B cell (primary cell): ENCODE measurements at regions not wholly inside any gene's neighbourhood (a gene's known extent, or its start where the extent isn't known, plus 50 kb on each side); places are given as distances from the start of the nearest gene placed in this dataset.

Experiments used
- ATAC-seq: fragments of 200-7000 bp; cut with Tn5 transposase; one replicate; pipeline ENCODE4 v1.10.0; 2021; ENCODE audit warnings: low read depth, mild to moderate bottlenecking, moderate number of reproducible peaks, moderate library complexity
- CTCF ChIA-PET: fragments of 350-600 bp; sonication (Branson Sonifier 250); formaldehyde crosslinking; loops from one replicate; lab custom pipeline; 2021; ENCODE audit warnings: antibody characterized with exemption, inconsistent platforms; lab: Charles Lee
- POLR2A ChIA-PET: fragments of 350-600 bp; sonication (Branson Sonifier 250); formaldehyde crosslinking; loops from one replicate; lab custom pipeline; 2021; ENCODE audit warnings: antibody characterized with exemption; lab: Charles Lee
- DNase-seq: peaks from one replicate; pipeline ENCODE4 v3.0.0; 2013
- H2AFZ ChIP-seq: 2 replicates; pipeline ENCODE4 v1.6.1; 2012; ENCODE audit warnings: mild to moderate bottlenecking, low read depth, low read length; ENCODE audit not compliant: insufficient read depth, poor library complexity, severe bottlenecking
- H3K27ac ChIP-seq, 2 donors: 1 replicate in 1 of 2; 2 replicates in 1 of 2; pipeline ENCODE4 v1.5.1; 2012 to 2013; ENCODE audit warnings: low read length in 2 of 2, mild to moderate bottlenecking in 2 of 2, moderate library complexity in 1 of 2
- H3K27me3 ChIP-seq, 4 experiments: fragments of 200-600 bp in 1 of 4; sonication (generic) in 1 of 4; replicated peaks in 1 of 4; 1 replicate in 2 of 4; 2 replicates in 2 of 4; pipeline versions ENCODE4 v1.6.1 to v1.7.0; 2013 to 2016; ENCODE audit warnings: low read length in 3 of 4, mild to moderate bottlenecking in 2 of 4, mixed read lengths in 1 of 4, moderate library complexity in 1 of 4; ENCODE audit not compliant: insufficient read depth in 4 of 4, control insufficient read depth in 3 of 4; ENCODE audit errors: control extremely low read depth in 1 of 4
- H3K36me3 ChIP-seq, 2 experiments: replicated peaks in 1 of 2; 1 replicate in 1 of 2; 2 replicates in 1 of 2; pipeline versions ENCODE4 v1.6.1 to v1.7.1; 2013; ENCODE audit warnings: low read length in 1 of 2; ENCODE audit not compliant: insufficient read depth in 2 of 2, control insufficient read depth in 1 of 2; ENCODE audit errors: control extremely low read depth in 1 of 2, extremely low read depth in 1 of 2
- H3K4me1 ChIP-seq, 2 donors: fragments of 200-600 bp in 1 of 2; sonication (generic) in 1 of 2; 1 replicate in 1 of 2; 2 replicates in 1 of 2; pipeline versions ENCODE4 v1.5.1 to v1.6.1; 2013 to 2017; ENCODE audit warnings: low read length in 2 of 2; ENCODE audit not compliant: control insufficient read depth in 2 of 2, insufficient read depth in 2 of 2
- H3K4me2 ChIP-seq: replicated peaks from 2 replicates; pipeline ENCODE3; 2012; ENCODE audit warnings: mild to moderate bottlenecking, low read depth, low read length; ENCODE audit not compliant: poor library complexity, severe bottlenecking
- H3K4me3 ChIP-seq, 5 experiments: fragments of 200-600 bp in 1 of 5; sonication (generic) in 1 of 5; 1 replicate in 3 of 5; 2 replicates in 2 of 5; pipeline versions ENCODE4 v1.5.1 to v1.7.0; 2011 to 2016; ENCODE audit warnings: low read length in 4 of 5, mild to moderate bottlenecking in 4 of 5, low read depth in 2 of 5, control low read depth in 1 of 5, moderate library complexity in 1 of 5; ENCODE audit not compliant: insufficient read depth in 1 of 5; ENCODE audit errors: control extremely low read depth in 1 of 5, extremely low read depth in 1 of 5
- H3K79me2 ChIP-seq: fragments of 200-600 bp; sonication (generic); one replicate; pipeline ENCODE4 v1.6.0; 2016; ENCODE audit warnings: low read length; ENCODE audit not compliant: control insufficient read depth, insufficient read depth
- H3K9ac ChIP-seq: fragments of 200-600 bp; sonication (generic); 2 replicates; pipeline ENCODE4 v1.6.1; 2017; ENCODE audit warnings: mild to moderate bottlenecking, low read length, moderate library complexity
- H3K9me3 ChIP-seq, 3 donors: one replicate each; pipeline versions ENCODE4 v1.6.1 to v1.7.1; 2013; ENCODE audit warnings: low read length in 2 of 3; ENCODE audit not compliant: control insufficient read depth in 2 of 3, insufficient read depth in 1 of 3; ENCODE audit errors: control extremely low read depth in 1 of 3
- H4K20me1 ChIP-seq: 2 replicates; pipeline ENCODE4 v1.6.0; 2012; ENCODE audit warnings: mild to moderate bottlenecking, low read length; ENCODE audit not compliant: insufficient read depth, control insufficient read depth, poor library complexity, severe bottlenecking
- H3K27ac Mint-ChIP-seq: one replicate; pipeline ENCODE4 v1.8.0; 2021; ENCODE audit warnings: mixed read lengths
- H3K27me3 Mint-ChIP-seq: one replicate; pipeline ENCODE4 v1.8.0; 2021; ENCODE audit warnings: mixed read lengths
- H3K4me1 Mint-ChIP-seq: one replicate; pipeline ENCODE4 v1.8.0; 2021; ENCODE audit warnings: mixed read lengths
- H3K4me3 Mint-ChIP-seq: one replicate; pipeline ENCODE4 v1.8.0; 2021; ENCODE audit warnings: mixed read lengths
- H3K9me3 Mint-ChIP-seq: one replicate; pipeline ENCODE4 v1.8.0; 2022; ENCODE audit warnings: mixed read lengths; ENCODE audit not compliant: insufficient read depth
- EZH2 ChIP-seq: IDR thresholded peaks from 2 replicates; pipeline ENCODE4 v1.6.1; 2012; ENCODE audit warnings: borderline replicate concordance, low read depth, mild to moderate bottlenecking, moderate library complexity, low read length; ENCODE audit not compliant: insufficient read depth, poor library complexity, severe bottlenecking
- WGBS: methylation state at CpG from one replicate; pipeline ENCODE4 v1.1.5; 2013; ENCODE audit warnings: missing lambda C conversion rate; ENCODE audit not compliant: insufficient coverage; 5-methylcytosine and 5-hydroxymethylcytosine counted together
- intact Hi-C: fragments of 100-400 bp; cut with micrococcal nuclease; formaldehyde crosslinking; loops from one replicate; pipeline ENCODE4 v1.10.0; 2022
- TF ChIP-seq, protein P1 (sequence below): fragments of 200-600 bp; IDR thresholded peaks from one replicate; pipeline ENCODE4 v1.8.0; 2022; ENCODE audit warnings: antibody characterized with exemption, mild to moderate bottlenecking

DNA sequence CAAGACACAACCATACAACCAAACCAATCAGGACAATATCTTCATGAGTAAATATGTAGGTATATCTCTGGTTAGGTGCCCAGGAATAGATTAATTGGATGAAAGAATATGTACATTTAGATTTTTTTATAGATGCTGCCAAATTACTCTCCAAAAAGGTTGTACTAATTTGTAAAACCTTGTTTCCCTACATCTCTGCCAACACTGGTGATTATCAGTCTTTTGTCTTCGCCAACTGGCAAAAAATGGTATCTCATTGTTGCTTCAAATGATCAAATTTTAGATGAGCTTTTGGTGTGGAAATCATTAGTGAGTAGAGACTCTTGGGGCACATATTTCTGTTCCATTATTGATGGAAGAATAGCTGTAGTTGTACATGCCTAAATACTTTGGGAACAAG, 90.7 kb upstream of the ELL2 start:
- no peak overlapping the region for H3K27ac ChIP-seq
- ChIA-PET CTCF (interaction anchor here (0.6 kb wide), 1 partner anchor 133 kb away, joined by 3 read pairs; no protein-coding TSS in a partner anchor), POLR2A (no interaction called here)
- no peaks in the 10 kb centered on the region for H3K4me1 ChIP-seq
- no peak overlapping the region for H3K4me2 ChIP-seq
- Mint-ChIP-seq H3K27me3 (peaks cover 11% of the 10 kb centered on the region), H3K4me3 (no peak overlapping the region), H3K4me1 (no peaks in the 10 kb centered on the region), H3K27ac (no peak overlapping the region), H3K9me3 (peaks cover 6% of the 10 kb centered on the region)
- no peaks in the 10 kb centered on the region for H3K36me3 ChIP-seq
- no peaks in the 10 kb centered on the region for H3K79me2 ChIP-seq
- H3K4me3 ChIP-seq = no peak overlapping the region
- WGBS = 80% methylated on average over 1 of the region's 1 CpG
- no peaks in the 10 kb centered on the region for H4K20me1 ChIP-seq
- intact Hi-C loops = no loop called here
- no peak overlapping the region for H3K9ac ChIP-seq
- ATAC-seq (no peak), DNase-seq (no peak)
- H3K27me3 ChIP-seq = no peaks in the 10 kb centered on the region
- peaks cover 0 to 3% (median 0%) of the 10 kb centered on the region in 3 donors for H3K9me3 ChIP-seq
- no peak overlapping the region for H2AFZ ChIP-seq
- TF ChIP-seq, protein P1, sequence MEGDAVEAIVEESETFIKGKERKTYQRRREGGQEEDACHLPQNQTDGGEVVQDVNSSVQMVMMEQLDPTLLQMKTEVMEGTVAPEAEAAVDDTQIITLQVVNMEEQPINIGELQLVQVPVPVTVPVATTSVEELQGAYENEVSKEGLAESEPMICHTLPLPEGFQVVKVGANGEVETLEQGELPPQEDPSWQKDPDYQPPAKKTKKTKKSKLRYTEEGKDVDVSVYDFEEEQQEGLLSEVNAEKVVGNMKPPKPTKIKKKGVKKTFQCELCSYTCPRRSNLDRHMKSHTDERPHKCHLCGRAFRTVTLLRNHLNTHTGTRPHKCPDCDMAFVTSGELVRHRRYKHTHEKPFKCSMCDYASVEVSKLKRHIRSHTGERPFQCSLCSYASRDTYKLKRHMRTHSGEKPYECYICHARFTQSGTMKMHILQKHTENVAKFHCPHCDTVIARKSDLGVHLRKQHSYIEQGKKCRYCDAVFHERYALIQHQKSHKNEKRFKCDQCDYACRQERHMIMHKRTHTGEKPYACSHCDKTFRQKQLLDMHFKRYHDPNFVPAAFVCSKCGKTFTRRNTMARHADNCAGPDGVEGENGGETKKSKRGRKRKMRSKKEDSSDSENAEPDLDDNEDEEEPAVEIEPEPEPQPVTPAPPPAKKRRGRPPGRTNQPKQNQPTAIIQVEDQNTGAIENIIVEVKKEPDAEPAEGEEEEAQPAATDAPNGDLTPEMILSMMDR = no peak
- TF ChIP-seq EZH2 = no peak

DNA sequence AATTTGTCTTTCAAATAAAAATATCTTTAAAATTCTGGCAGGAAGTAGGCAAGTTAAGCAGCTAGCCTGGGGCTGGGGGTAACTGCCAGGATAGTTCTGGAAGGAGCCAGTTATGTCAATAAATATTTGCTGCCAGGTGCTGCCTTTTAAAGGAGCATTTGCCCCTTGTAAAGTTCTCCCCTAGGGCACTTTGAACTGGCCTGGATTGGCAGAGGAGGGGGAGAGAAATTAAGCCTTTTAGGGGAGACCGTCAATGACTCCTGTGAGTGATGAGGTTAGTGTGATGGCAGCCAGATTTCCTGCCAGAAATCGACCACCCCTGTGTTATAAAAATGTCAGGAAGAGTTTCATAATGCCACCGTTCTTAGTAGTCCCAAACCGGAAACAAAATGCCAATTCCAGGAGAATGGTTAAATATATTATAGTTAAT, 89.8 kb upstream of the ELL2 start:
- Histone ChIP-seq H3K4me2 (no peak overlapping the region), H3K79me2 (no peaks in the 10 kb centered on the region), H3K36me3 (no peaks in the 10 kb centered on the region), H3K27ac (no peak overlapping the region), H3K9ac (no peak overlapping the region), H2AFZ (no peak overlapping the region), H3K9me3 (peaks cover 0 to 3% (median 0%) of the 10 kb centered on the region in 3 donors), H3K4me1 (no peaks in the 10 kb centered on the region), H4K20me1 (no peaks in the 10 kb centered on the region), H3K4me3 (no peak overlapping the region), H3K27me3 (no peaks in the 10 kb centered on the region)
- CTCF ChIA-PET = no interaction called here
- ATAC-seq (no peak), DNase-seq (no peak)
- no peak overlapping the region for H3K4me3 Mint-ChIP-seq
- TF ChIP-seq, protein P1 = no peak
- no peak for TF ChIP-seq EZH2
- H3K4me1 Mint-ChIP-seq = no peaks in the 10 kb centered on the region
- no peak overlapping the region for H3K27ac Mint-ChIP-seq
- intact Hi-C loops = no loop called here
- H3K9me3 Mint-ChIP-seq = peaks cover 6% of the 10 kb centered on the region
- POLR2A ChIA-PET = no interaction called here
- peaks cover 8% of the 10 kb centered on the region for H3K27me3 Mint-ChIP-seq
- WGBS = no CpG with 5 or more reads among the region's 4 CpGs
